Left hindlimb (tissue), 1 donor: ENCODE measurements at regions not wholly inside any gene's neighbourhood (a gene's known extent, or its start where the extent isn't known, plus 50 kb on each side); places are given as distances from the start of the nearest gene placed in this dataset.

Experiments used
- DNase-seq: peaks from one replicate; pipeline ENCODE4 v3.0.0-alpha.2; 2018

GRCh38 chr4:100130964-100131363 lies 59.3 kb downstream of the DDIT4L start:
- DNase-seq, result no peak

GRCh38 chr4:100130491-100130890 lies 59.8 kb downstream of the DDIT4L start:
- DNase-seq, result no peak

- no peak for DNase-seq
Observed at GRCh38 chr4:100129774-100130173, 60.5 kb downstream of the DDIT4L start.

GRCh38 chr4:100128338-100128737 lies 61.9 kb downstream of the DDIT4L start:
- DNase-seq, result no peak

GRCh38 chr4:100124715-100125114 lies 65.6 kb downstream of the DDIT4L start:
- DNase-seq, result no peak

GRCh38 chr4:100118181-100118580 lies 72.1 kb downstream of the DDIT4L start:
- DNase-seq, result no peak

- DNase-seq, result no peak
Observed at GRCh38 chr4:100117750-100118149, 72.5 kb downstream of the DDIT4L start.

GRCh38 chr4:100114909-100115308 lies 75.4 kb downstream of the DDIT4L start:
- no peak for DNase-seq

GRCh38 chr4:100113732-100114131 lies 76.5 kb downstream of the DDIT4L start:
- no peak for DNase-seq

GRCh38 chr4:100113096-100113495 lies 77.2 kb downstream of the DDIT4L start:
- DNase-seq, result no peak

- no peak for DNase-seq
Observed at GRCh38 chr4:100109921-100110320, 80.3 kb downstream of the DDIT4L start.

- no peak for DNase-seq
Observed at GRCh38 chr4:100108869-100109268, 81.4 kb downstream of the DDIT4L start.

GRCh38 chr4:100106982-100107381 lies 83.3 kb downstream of the DDIT4L start:
- DNase-seq, result no peak

- DNase-seq, result no peak
Observed at GRCh38 chr4:100103671-100104070, 86.6 kb downstream of the DDIT4L start.

- no peak for DNase-seq
Observed at GRCh38 chr4:100100985-100101384, 89.3 kb downstream of the DDIT4L start.

GRCh38 chr4:100099746-100100145 lies 90.5 kb downstream of the DDIT4L start:
- no peak for DNase-seq

- no peak for DNase-seq
Observed at GRCh38 chr4:100098681-100099080, 91.6 kb downstream of the DDIT4L start.

- DNase-seq, result no peak
Observed at GRCh38 chr4:100098011-100098545, 92.2 kb downstream of the DDIT4L start.

GRCh38 chr4:100095729-100096595 lies 94.3 kb downstream of the DDIT4L start:
- DNase-seq, result peak; percentile 59

- DNase-seq, result peak; percentile 78
Observed at GRCh38 chr4:100093091-100093866, 97.0 kb downstream of the DDIT4L start.

- no peak for DNase-seq
Observed at GRCh38 chr4:100087743-100088142, 102.5 kb downstream of the DDIT4L start.

GRCh38 chr4:100086766-100087431 lies 103.4 kb downstream of the DDIT4L start:
- DNase-seq, result no peak

GRCh38 chr4:100084892-100085291 lies 105.4 kb downstream of the DDIT4L start:
- DNase-seq, result no peak
